K562 (cell line): ENCODE measurements at regions not wholly inside any gene's neighbourhood (a gene's known extent, or its start where the extent isn't known, plus 50 kb on each side); places are given as distances from the start of the nearest gene placed in this dataset.

ENCODE experiments used
- ARID3A ChIP-seq: IDR thresholded peaks from 2 replicates; pipeline ENCODE4 v1.6.1; 2012; ENCODE audit warnings: low read depth, low read length, improper control_type of control experiment, borderline replicate concordance
- BHLHE40 ChIP-seq: IDR thresholded peaks from 2 replicates; pipeline ENCODE4 v1.6.1; 2011; ENCODE audit warnings: low read length, improper control_type of control experiment
- CBX1 ChIP-seq: sonication (generic); IDR thresholded peaks from 2 replicates; pipeline ENCODE4 v1.6.1; 2016; ENCODE audit warnings: antibody characterized with exemption, low read depth, mild to moderate bottlenecking
- CBX2 ChIP-seq: fragments of 200-600 bp; sonication (generic); IDR thresholded peaks from one replicate; pipeline ENCODE4 v1.6.1; 2012; ENCODE audit warnings: mild to moderate bottlenecking, low read length, inconsistent platforms; ENCODE audit not compliant: insufficient read depth, poor library complexity, severe bottlenecking
- ESRRB ChIP-seq: fragments of 250-450 bp; sonication (Bioruptor Pico); IDR thresholded peaks from 2 replicates; pipeline ENCODE4 v1.5.0; 2020; ENCODE audit warnings: mild to moderate bottlenecking, moderate library complexity, borderline replicate concordance
- FOXM1 ChIP-seq, 2 experiments: fragments of 450-650 bp in 1 of 2; sonication (generic) in 1 of 2; formaldehyde crosslinking in 1 of 2; IDR thresholded peaks; 2 replicates each; pipeline versions ENCODE4 v1.6.1 to v1.9.0; 2017 to 2022; ENCODE audit warnings: low read depth in 2 of 2, mild to moderate bottlenecking in 2 of 2, missing genetic modification reagents in 1 of 2, moderate library complexity in 1 of 2
- NEUROD1 ChIP-seq: fragments of 150-350 bp; IDR thresholded peaks from 2 replicates; pipeline ENCODE4 v1.6.1; 2014; ENCODE audit warnings: borderline replicate concordance, low read length, low read depth; ENCODE audit not compliant: partially characterized antibody
- NR3C1 ChIP-seq: sonication (generic); formaldehyde crosslinking; IDR thresholded peaks from 2 replicates; pipeline ENCODE4 v1.8.1; 2022; ENCODE audit warnings: missing genetic modification reagents
- PHF20 ChIP-seq: fragments of 450-650 bp; IDR thresholded peaks from 2 replicates; pipeline ENCODE4 v1.6.1; 2018; ENCODE audit not compliant: partially characterized antibody
- SP1 ChIP-seq: sonication (generic); formaldehyde crosslinking; IDR thresholded peaks from 2 replicates; pipeline ENCODE4 v1.8.1; 2022; ENCODE audit warnings: mild to moderate bottlenecking, missing genetic modification reagents
- ZNF146 ChIP-seq: IDR thresholded peaks from one replicate; pipeline ENCODE4 v1.6.1; 2018; ENCODE audit warnings: missing compliant biosample characterization; ENCODE audit not compliant: unreplicated experiment
- ZNF175 ChIP-seq: fragments of 200-800 bp; sonication (Bioruptor generic); IDR thresholded peaks from 2 replicates; pipeline ENCODE4 v1.6.1; 2016; ENCODE audit warnings: low read depth, mild to moderate bottlenecking, missing genetic modification characterization, missing compliant biosample characterization
- ZNF197 ChIP-seq: fragments of 200-800 bp; sonication (Bioruptor generic); IDR thresholded peaks from 2 replicates; pipeline ENCODE4 v1.6.1; 2016; ENCODE audit warnings: low read depth, missing genetic modification characterization, missing compliant biosample characterization
- ZNF23 ChIP-seq: fragments of 250-450 bp; sonication (Bioruptor Pico); IDR thresholded peaks from 2 replicates; pipeline ENCODE4 v1.4.0; 2020; ENCODE audit warnings: mild to moderate bottlenecking
- ZNF347 ChIP-seq: fragments of 450-650 bp; formaldehyde crosslinking; IDR thresholded peaks from 2 replicates; pipeline ENCODE4 v1.4.0; 2020; ENCODE audit warnings: low read depth, mild to moderate bottlenecking, moderate library complexity
- ZNF407 ChIP-seq: fragments of 450-650 bp; IDR thresholded peaks from 2 replicates; pipeline ENCODE4 v1.6.1; 2016; ENCODE audit warnings: low read depth
- ZNF444 ChIP-seq: fragments of 250-450 bp; sonication (Bioruptor Pico); IDR thresholded peaks from 2 replicates; pipeline ENCODE4 v1.4.0; 2020; ENCODE audit warnings: mild to moderate bottlenecking, moderate library complexity
- ZNF668 ChIP-seq: fragments of 250-450 bp; sonication (Bioruptor Pico); IDR thresholded peaks from 2 replicates; pipeline ENCODE4 v1.8.0; 2022; ENCODE audit warnings: mild to moderate bottlenecking, inconsistent platforms
- ZNF785 ChIP-seq: fragments of 250-450 bp; sonication (Bioruptor Pico); IDR thresholded peaks from 2 replicates; pipeline ENCODE4 v1.4.0; 2020; ENCODE audit warnings: mild to moderate bottlenecking
- ZZZ3 ChIP-seq: fragments of 450-650 bp; IDR thresholded peaks from 2 replicates; pipeline ENCODE4 v1.6.1; 2016; ENCODE audit warnings: antibody characterized with exemption, mild to moderate bottlenecking, moderate library complexity

GRCh38 chr4:138437263-138437851 is 195.2 kb upstream of the SLC7A11 start (continued):
- TF ChIP-seq CBX2: no peak
- 0 out of 2 replicates have a peak, but pooled peaks have one; percentile 53 for TF ChIP-seq ZNF197
- TF ChIP-seq BHLHE40: no peak
- no peak for TF ChIP-seq SP1 (CRISPR knock-in tag)
- no peak for TF ChIP-seq CBX1
- no peak for TF ChIP-seq NR3C1 (CRISPR knock-in tag)
- no peak for TF ChIP-seq NEUROD1
- no peak for TF ChIP-seq ARID3A
- TF ChIP-seq PHF20: no peak
- no peak for TF ChIP-seq ZNF146 (CRISPR knock-in tag)
- TF ChIP-seq ZZZ3: no peak
- TF ChIP-seq ZNF444 (CRISPR knock-in tag): no peak
- TF ChIP-seq ZNF23 (CRISPR knock-in tag): no peak
- no peak for TF ChIP-seq ZNF175
- TF ChIP-seq ZNF785 (CRISPR knock-in tag): no peak
- no peak for TF ChIP-seq ZNF407
- TF ChIP-seq ESRRB (CRISPR knock-in tag): no peak
- peak; percentile 71; the same call in 1 of the 2 replicates for TF ChIP-seq FOXM1 (IDR thresholded peaks at IDR 0.05; ENCODE audit: low read depth)
- TF ChIP-seq FOXM1 (CRISPR knock-in tag; IDR thresholded peaks at IDR 0.05; ENCODE audit: low read depth): no peak
- no peak for TF ChIP-seq ZNF347 (CRISPR knock-in tag)
- TF ChIP-seq ZNF668: no peak
